Mucosa of descending colon (tissue), 3 donors: ENCODE measurements at regions not wholly inside any gene's neighbourhood (a gene's known extent, or its start where the extent isn't known, plus 50 kb on each side); places are given as distances from the start of the nearest gene placed in this dataset.
"Not testable (repeated sequence)": the region's sequence is repeated elsewhere in the genome, so short reads cannot be mapped to it uniquely, and the experiment has no call there.

Experiments used
- ATAC-seq: fragments of 200-7000 bp; cut with Tn5 transposase; one replicate; pipeline ENCODE4 v1.9.1; 2020; ENCODE audit warnings: mild to moderate bottlenecking, moderate library complexity
- DNase-seq, 3 donors: peaks; one replicate each; pipeline ENCODE4 v3.0.0-alpha.2; 2020
- H3K36me3 ChIP-seq: fragments of 200-600 bp; one replicate; pipeline ENCODE4 v1.8.0; 2021; ENCODE audit warnings: low read depth, mild to moderate bottlenecking
- H3K4me1 ChIP-seq: fragments of 200-600 bp; one replicate; pipeline ENCODE4 v1.8.0; 2021; ENCODE audit warnings: low read depth, mild to moderate bottlenecking
- H3K4me3 ChIP-seq: fragments of 200-600 bp; one replicate; pipeline ENCODE4 v1.8.0; 2021; ENCODE audit warnings: mild to moderate bottlenecking
- H3K9me3 ChIP-seq: fragments of 200-600 bp; one replicate; pipeline ENCODE4 v1.8.0; 2021; ENCODE audit warnings: mild to moderate bottlenecking
- CTCF ChIP-seq: fragments of 200-600 bp; IDR thresholded peaks from one replicate; pipeline ENCODE4 v1.8.0; 2022; ENCODE audit warnings: antibody characterized with exemption, mild to moderate bottlenecking
- intact Hi-C, 2 donors: fragments of 100-400 bp; cut with DNase I in 1 of 2; cut with micrococcal nuclease in 1 of 2; formaldehyde crosslinking; loops; one replicate each; pipeline versions ENCODE4 v1.11.0 to v1.11.1; 2022; cut with DNase I, micrococcal nuclease
- donor health status: DM: no; HTN: no; CAD: no; lungs with moderate emphysema.
- donor health status: DM: no; HTN: no; CAD: no.
- donor health status: DM: no; HTN: yes; CAD: no.

- Histone ChIP-seq H3K4me1 (no peaks in the 10 kb centered on the region), H3K9me3 (no peaks in the 10 kb centered on the region), H3K4me3 (no peak overlapping the region), H3K36me3 (no peaks in the 10 kb centered on the region)
- intact Hi-C loops = no loop called here
- no peak for DNase-seq
- ATAC-seq = no peak
- no peak for TF ChIP-seq CTCF
Observed at GRCh38 chr3:80753021-80753420, 985.2 kb upstream of the ROBO1 start.

GRCh38 chr3:80750637-80751036, 982.8 kb upstream of the ROBO1 start:
- intact Hi-C loops = no loop called here
- no peak for ATAC-seq
- TF ChIP-seq CTCF = no peak
- no peak for DNase-seq
- Histone ChIP-seq H3K4me3 (no peak overlapping the region), H3K4me1 (no peaks in the 10 kb centered on the region), H3K36me3 (no peaks in the 10 kb centered on the region), H3K9me3 (no peaks in the 10 kb centered on the region)

GRCh38 chr3:80734920-80735319, 967.1 kb upstream of the ROBO1 start:
- TF ChIP-seq CTCF = no peak
- DNase-seq (peak in 1 of 3 donors; percentile 27), ATAC-seq (peak; percentile 55)
- Histone ChIP-seq H3K9me3 (no peaks in the 10 kb centered on the region), H3K36me3 (no peaks in the 10 kb centered on the region), H3K4me3 (no peak overlapping the region), H3K4me1 (peaks cover 6% of the 10 kb centered on the region)
- intact Hi-C loops = no loop called here

GRCh38 chr3:80734483-80734882, 966.7 kb upstream of the ROBO1 start:
- no peak for DNase-seq
- intact Hi-C loops = no loop called here
- ATAC-seq = peak; percentile 26

GRCh38 chr3:80733522-80734176, 965.9 kb upstream of the ROBO1 start:
- intact Hi-C loops = no loop called here
- Histone ChIP-seq H3K9me3 (no peaks in the 10 kb centered on the region), H3K36me3 (no peaks in the 10 kb centered on the region), H3K4me1 (peaks cover 6% of the 10 kb centered on the region), H3K4me3 (no peak overlapping the region)
- DNase-seq (peak; percentile 41 to 76 (median 48)), ATAC-seq (peak; percentile 96)
- TF ChIP-seq CTCF = no peak

More at GRCh38 chr3:80734483-80734882, 966.7 kb upstream of the ROBO1 start:
- H3K9me3 ChIP-seq = no peaks in the 10 kb centered on the region
- no peaks in the 10 kb centered on the region for H3K36me3 ChIP-seq
- TF ChIP-seq CTCF = no peak
- no peak overlapping the region for H3K4me3 ChIP-seq
- H3K4me1 ChIP-seq = peaks cover 6% of the 10 kb centered on the region

- H3K4me1 ChIP-seq, intact Hi-C loops, DNase-seq, H3K36me3 ChIP-seq, ATAC-seq, H3K9me3 ChIP-seq, H3K4me3 ChIP-seq: not testable (repeated sequence)
Observed at GRCh38 chr3:80727561-80727960, 959.8 kb upstream of the ROBO1 start.

GRCh38 chr3:80709597-80710322, 942.0 kb upstream of the ROBO1 start:
- ATAC-seq, H3K9me3 ChIP-seq, DNase-seq, intact Hi-C loops, H3K4me1 ChIP-seq, H3K4me3 ChIP-seq, H3K36me3 ChIP-seq: not testable (repeated sequence)
